Mesendoderm (in vitro differentiated cells): ENCODE measurements at regions not wholly inside any gene's neighbourhood (a gene's known extent, or its start where the extent isn't known, plus 50 kb on each side); places are given as distances from the start of the nearest gene placed in this dataset.

Experiments
- DNase-seq: peaks from one replicate; pipeline ENCODE4 v3.0.0; 2013
- H2AK5ac ChIP-seq: 2 replicates; pipeline ENCODE4 v1.6.1; 2013; ENCODE audit warnings: low read length, inconsistent platforms
- H2BK120ac ChIP-seq: 2 replicates; pipeline ENCODE4 v1.6.1; 2013; ENCODE audit warnings: low read depth, mild to moderate bottlenecking, low read length, moderate library complexity, mixed read lengths
- H2BK15ac ChIP-seq: replicated peaks from 2 replicates; pipeline ENCODE4 v1.6.1; 2013; ENCODE audit warnings: low read depth, mild to moderate bottlenecking, moderate library complexity
- H2BK5ac ChIP-seq: 2 replicates; pipeline ENCODE4 v1.6.1; 2013; ENCODE audit warnings: low read length, inconsistent platforms
- H3K18ac ChIP-seq: 2 replicates; pipeline ENCODE4 v1.6.1; 2013; ENCODE audit warnings: mild to moderate bottlenecking, low read length, mixed read lengths
- H3K23ac ChIP-seq: one replicate; pipeline ENCODE4 v1.6.1; 2013; ENCODE audit warnings: low read length
- H3K27ac ChIP-seq: 2 replicates; pipeline ENCODE4 v1.5.1; 2013; ENCODE audit warnings: low read depth, mild to moderate bottlenecking, inconsistent platforms, low read length, moderate library complexity
- H3K27me3 ChIP-seq: 2 replicates; pipeline ENCODE4 v1.6.1; 2013; ENCODE audit warnings: low read length, control low read depth, mild to moderate bottlenecking, inconsistent platforms; ENCODE audit not compliant: insufficient read depth, poor library complexity
- H3K36me3 ChIP-seq: 2 replicates; pipeline ENCODE4 v1.6.1; 2013; ENCODE audit warnings: low read length, inconsistent platforms; ENCODE audit not compliant: control insufficient read depth, insufficient read depth
- H3K4ac ChIP-seq: one replicate; pipeline ENCODE4 v1.6.1; 2013; ENCODE audit warnings: low read depth, mild to moderate bottlenecking, low read length, moderate library complexity
- H3K4me1 ChIP-seq: 2 replicates; pipeline ENCODE4 v1.6.1; 2013; ENCODE audit warnings: low read depth, low read length, inconsistent platforms; ENCODE audit not compliant: control insufficient read depth
- H3K4me2 ChIP-seq: 2 replicates; pipeline ENCODE4 v1.6.1; 2013; ENCODE audit warnings: low read length
- H3K4me3 ChIP-seq: 2 replicates; pipeline ENCODE4 v1.5.1; 2013; ENCODE audit warnings: mild to moderate bottlenecking, low read length
- H3K56ac ChIP-seq: one replicate; pipeline ENCODE4 v1.6.1; 2013; ENCODE audit warnings: low read length
- H3K79me1 ChIP-seq: 2 replicates; pipeline ENCODE4 v1.6.1; 2013; ENCODE audit warnings: low read length, inconsistent platforms
- H3K79me2 ChIP-seq: 2 replicates; pipeline ENCODE4 v1.6.1; 2013; ENCODE audit warnings: mild to moderate bottlenecking, low read length; ENCODE audit not compliant: control insufficient read depth, insufficient read depth
- H3K9ac ChIP-seq: 2 replicates; pipeline ENCODE4 v1.6.1; 2013; ENCODE audit warnings: low read length, inconsistent platforms
- H4K5ac ChIP-seq: one replicate; pipeline ENCODE4 v1.6.1; 2013; ENCODE audit warnings: low read length
- H4K8ac ChIP-seq: one replicate; pipeline ENCODE4 v1.6.1; 2013; ENCODE audit warnings: low read depth, mild to moderate bottlenecking, control low read depth, low read length, moderate library complexity
- WGBS: extraction: QIAGEN DNeasy Blood & Tissue Kit; methylation state at CpG from one replicate; pipeline ENCODE4 v1.1.7; 2013; ENCODE audit warnings: low lambda C conversion rate, missing lambda C conversion rate; ENCODE audit not compliant: insufficient coverage; ENCODE audit errors: extremely low coverage; 5-methylcytosine and 5-hydroxymethylcytosine counted together

DNA sequence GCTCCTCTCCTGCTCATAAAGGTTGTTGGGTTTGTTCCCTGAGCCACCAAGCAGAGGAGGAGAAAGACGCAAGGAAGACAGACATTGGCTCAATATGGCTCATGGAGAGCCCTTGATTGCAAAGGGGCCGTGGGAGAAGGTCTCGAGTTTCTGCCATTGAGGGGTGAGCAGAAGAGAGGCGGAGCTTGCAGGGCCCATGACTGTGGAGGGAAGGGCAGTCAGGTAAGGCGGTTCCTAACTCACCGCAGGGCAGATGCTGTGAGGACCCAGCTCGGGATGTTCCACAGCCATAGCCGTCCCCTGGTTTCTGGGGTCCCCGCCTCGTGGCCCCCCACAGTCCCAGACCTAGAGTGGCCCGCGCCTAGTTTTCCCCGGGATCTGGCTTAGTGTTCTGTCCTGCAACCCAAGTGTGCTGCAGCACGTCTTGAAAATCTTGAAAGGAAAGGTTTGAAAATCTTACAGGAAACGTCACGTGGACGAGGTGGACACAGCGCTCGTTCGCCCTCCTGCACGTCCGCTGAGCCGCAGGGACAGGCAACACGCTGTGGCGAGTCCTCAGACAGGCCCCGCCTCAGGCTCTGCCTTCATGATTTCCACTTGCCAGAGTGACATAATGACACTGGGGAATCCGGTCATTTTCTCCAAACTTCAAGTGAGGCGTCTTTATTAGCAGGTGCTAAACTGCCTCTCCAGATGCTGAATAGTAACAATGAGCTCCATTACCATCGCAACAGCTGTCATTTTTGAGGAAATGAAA, 105.5 kb upstream of the HDAC4 start:
- Histone ChIP-seq H3K4me3 (no peak overlapping the region), H3K18ac (no peak overlapping the region), H3K4me2 (no peak overlapping the region), H2AK5ac (no peak overlapping the region), H3K79me2 (no peaks in the 10 kb centered on the region), H3K27me3 (no peaks in the 10 kb centered on the region), H3K4ac (no peak overlapping the region), H3K56ac (no peak overlapping the region), H3K36me3 (no peaks in the 10 kb centered on the region), H3K4me1 (no peaks in the 10 kb centered on the region), H3K23ac (no peak overlapping the region), H2BK5ac (no peak overlapping the region), H2BK15ac (no peak overlapping the region), H2BK120ac (no peak overlapping the region), H3K9ac (no peak overlapping the region), H3K79me1 (no peaks in the 10 kb centered on the region), H4K8ac (no peak overlapping the region), H3K27ac (no peak overlapping the region), H4K5ac (no peak overlapping the region)
- WGBS: no CpG with 5 or more reads among the region's 29 CpGs
- no peak for DNase-seq

DNA sequence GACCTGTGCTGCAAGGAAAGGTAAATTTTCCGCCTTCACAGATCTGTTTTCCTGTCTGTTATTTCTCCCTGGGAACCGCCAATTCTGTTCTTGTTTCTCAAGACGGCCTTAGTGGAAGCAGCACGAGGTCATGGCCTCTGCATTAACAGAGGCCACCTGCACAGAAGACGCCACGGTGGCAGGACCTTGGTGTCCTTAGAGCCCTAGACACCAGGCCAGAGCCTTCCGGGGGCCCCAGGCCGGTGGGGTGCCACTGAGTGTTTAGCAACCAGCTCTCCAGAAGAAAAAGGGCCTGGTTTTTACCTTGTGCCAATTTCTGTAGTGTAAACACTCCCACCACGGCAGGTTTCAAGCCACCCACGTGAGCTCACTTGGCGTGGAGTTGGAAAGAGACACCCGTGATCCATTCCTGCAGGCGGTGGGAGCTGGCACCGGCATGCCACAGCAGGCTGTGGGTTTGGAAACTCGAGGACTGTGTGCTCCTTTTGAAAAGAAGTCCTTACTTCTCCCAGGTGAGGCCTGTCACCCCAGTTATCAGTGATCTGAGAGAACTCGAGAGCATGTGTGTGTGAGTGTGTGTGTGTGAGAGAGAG, 103.9 kb upstream of the HDAC4 start:
- Histone ChIP-seq H3K79me2 (no peaks in the 10 kb centered on the region), H2BK15ac (no peak overlapping the region), H3K27ac (no peak overlapping the region), H3K23ac (no peak overlapping the region), H3K79me1 (no peaks in the 10 kb centered on the region), H3K9ac (no peak overlapping the region), H2BK5ac (no peak overlapping the region), H3K4me3 (no peak overlapping the region), H2AK5ac (no peak overlapping the region), H3K36me3 (no peaks in the 10 kb centered on the region), H3K4me1 (no peaks in the 10 kb centered on the region), H4K5ac (no peak overlapping the region), H4K8ac (no peak overlapping the region), H2BK120ac (no peak overlapping the region), H3K4me2 (no peak overlapping the region), H3K27me3 (no peaks in the 10 kb centered on the region), H3K18ac (no peak overlapping the region), H3K56ac (no peak overlapping the region), H3K4ac (no peak overlapping the region)
- DNase-seq: no peak
- no CpG with 5 or more reads among the region's 16 CpGs for WGBS

DNA sequence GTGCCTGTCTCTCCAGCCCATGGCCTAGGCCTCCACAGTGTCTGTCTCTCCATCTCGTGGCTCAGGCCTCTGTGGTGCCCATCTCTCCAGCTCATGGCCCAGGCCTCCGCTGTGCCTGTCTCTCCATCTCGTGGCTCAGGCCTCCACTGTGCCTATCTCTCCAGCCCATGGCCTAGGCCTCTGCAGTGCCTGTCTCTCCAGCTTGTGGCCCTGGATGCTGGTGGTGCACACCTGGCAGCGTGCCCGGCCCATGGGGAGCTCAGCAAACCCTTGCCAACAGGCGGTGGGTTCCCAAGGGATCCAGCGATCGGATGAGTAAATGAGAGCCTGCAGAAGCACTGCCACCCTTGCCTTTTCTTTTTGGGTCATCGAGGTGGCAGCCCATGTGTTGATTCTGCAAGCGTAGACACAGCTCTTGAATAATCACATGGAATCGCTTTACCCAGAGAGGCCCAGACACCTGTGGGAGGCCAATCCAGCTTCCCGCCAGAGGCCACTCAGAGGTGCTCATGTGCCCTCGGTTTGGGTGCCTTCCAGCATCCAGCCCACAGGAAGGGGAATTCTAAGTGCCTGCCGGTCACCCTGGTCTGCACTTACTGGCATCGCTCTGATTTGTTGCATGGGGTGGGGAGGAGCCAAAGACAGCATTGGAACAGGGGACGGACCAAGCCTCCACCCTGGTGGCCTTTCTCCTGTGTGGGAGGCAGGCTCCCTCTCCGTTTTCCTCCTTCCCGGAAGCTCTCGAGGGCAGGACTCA, 101.8 kb upstream of the HDAC4 start:
- H4K5ac ChIP-seq: no peak overlapping the region

GRCh38 chr2:239500574-239501550, 100.0 kb upstream of the HDAC4 start:
- Histone ChIP-seq H4K8ac (no peak overlapping the region), H3K56ac (no peak overlapping the region), H2BK5ac (no peak overlapping the region), H3K4me1 (no peaks in the 10 kb centered on the region), H3K27ac (no peak overlapping the region), H3K23ac (no peak overlapping the region), H3K4me3 (no peak overlapping the region), H3K18ac (no peak overlapping the region), H3K4me2 (no peak overlapping the region), H3K79me2 (no peaks in the 10 kb centered on the region), H3K79me1 (no peaks in the 10 kb centered on the region), H2BK120ac (no peak overlapping the region), H3K9ac (no peak overlapping the region), H3K27me3 (no peaks in the 10 kb centered on the region), H2AK5ac (no peak overlapping the region), H3K4ac (no peak overlapping the region), H2BK15ac (no peak overlapping the region), H4K5ac (no peak overlapping the region), H3K36me3 (no peaks in the 10 kb centered on the region)
- no peak for DNase-seq
- no CpG with 5 or more reads among the region's 22 CpGs for WGBS

More for the DNA sequence above, 101.8 kb upstream of the HDAC4 start:
- H3K18ac ChIP-seq: no peak overlapping the region
- H2BK120ac ChIP-seq: no peak overlapping the region
- H3K23ac ChIP-seq: no peak overlapping the region
- H4K8ac ChIP-seq: no peak overlapping the region
- WGBS: no CpG with 5 or more reads among the region's 19 CpGs
- H2AK5ac ChIP-seq: no peak overlapping the region
- H2BK5ac ChIP-seq: no peak overlapping the region
- H2BK15ac ChIP-seq: no peak overlapping the region
- H3K4me3 ChIP-seq: no peak overlapping the region
- H3K27me3 ChIP-seq: no peaks in the 10 kb centered on the region
- H3K27ac ChIP-seq: no peak overlapping the region
- H3K56ac ChIP-seq: no peak overlapping the region
- no peaks in the 10 kb centered on the region for H3K36me3 ChIP-seq
- no peaks in the 10 kb centered on the region for H3K4me1 ChIP-seq
- no peak overlapping the region for H3K4ac ChIP-seq
- no peak overlapping the region for H3K9ac ChIP-seq
- no peaks in the 10 kb centered on the region for H3K79me2 ChIP-seq
- no peak overlapping the region for H3K4me2 ChIP-seq
- no peak for DNase-seq
- H3K79me1 ChIP-seq: no peaks in the 10 kb centered on the region

GRCh38 chr2:239499726-239500573, 99.1 kb upstream of the HDAC4 start:
- Histone ChIP-seq H3K18ac (no peak overlapping the region), H2AK5ac (no peak overlapping the region), H3K4me1 (no peaks in the 10 kb centered on the region), H3K27me3 (no peaks in the 10 kb centered on the region), H3K4ac (no peak overlapping the region), H3K23ac (no peak overlapping the region), H2BK15ac (no peak overlapping the region), H3K56ac (no peak overlapping the region), H3K9ac (no peak overlapping the region), H3K4me2 (no peak overlapping the region), H3K79me2 (no peaks in the 10 kb centered on the region), H3K27ac (no peak overlapping the region), H4K8ac (no peak overlapping the region), H3K4me3 (no peak overlapping the region), H3K36me3 (no peaks in the 10 kb centered on the region), H2BK5ac (no peak overlapping the region), H3K79me1 (no peaks in the 10 kb centered on the region), H2BK120ac (no peak overlapping the region), H4K5ac (no peak overlapping the region)
- no peak for DNase-seq
- WGBS: no CpG with 5 or more reads among the region's 13 CpGs
